Brain microvascular endothelial cell (primary cell): ENCODE measurements at regions not wholly inside any gene's neighbourhood (a gene's known extent, or its start where the extent isn't known, plus 50 kb on each side); places are given as distances from the start of the nearest gene placed in this dataset.

Experiments used
- DNase-seq: peaks from one replicate; pipeline ENCODE4 v3.0.0-alpha.2; 2020
- H3K27ac ChIP-seq: fragments of 250-450 bp; sonication (Bioruptor Pico); 2 replicates; pipeline ENCODE4 v1.5.1; 2020; ENCODE audit warnings: mild to moderate bottlenecking, moderate library complexity
- H3K27me3 ChIP-seq: fragments of 250-450 bp; sonication (Bioruptor Pico); replicated peaks from 2 replicates; pipeline ENCODE4 v1.5.1; 2020; ENCODE audit warnings: mild to moderate bottlenecking
- H3K36me3 ChIP-seq: fragments of 250-450 bp; sonication (Bioruptor Pico); replicated peaks from 2 replicates; pipeline ENCODE4 v1.5.1; 2020; ENCODE audit warnings: mild to moderate bottlenecking
- H3K4me3 ChIP-seq: 2 replicates; pipeline ENCODE4 v1.5.1; 2011; ENCODE audit warnings: low read depth, mild to moderate bottlenecking, control low read depth, low read length, moderate library complexity
- CTCF ChIP-seq: IDR thresholded peaks from 2 replicates; pipeline ENCODE4 v1.5.1; 2011; ENCODE audit warnings: low read depth, mild to moderate bottlenecking, moderate library complexity, low read length, control low read depth, inconsistent platforms; ENCODE audit errors: missing control alignments
- in situ Hi-C: cut with HindIII; loops from 2 replicates; pipeline ENCODE4 v1.10.0; 2017; ENCODE audit warnings: low sequenced_read_pairs, low pct_ligation_motif_present

GRCh38 chr7:136070736-136071505 is 93.8 kb upstream of the MTPN start:
- Histone ChIP-seq H3K36me3 (no peaks in the 10 kb centered on the region), H3K27ac (no peak overlapping the region), H3K27me3 (no peaks in the 10 kb centered on the region), H3K4me3 (no peak overlapping the region)
- no peak for TF ChIP-seq CTCF
- in situ Hi-C loops = no loop called here
- peak; percentile 11 for DNase-seq

GRCh38 chr7:136069840-136070529 is 92.8 kb upstream of the MTPN start:
- in situ Hi-C loops = no loop called here
- Histone ChIP-seq H3K4me3 (no peak overlapping the region), H3K36me3 (no peaks in the 10 kb centered on the region), H3K27ac (no peak overlapping the region), H3K27me3 (no peaks in the 10 kb centered on the region)
- DNase-seq = no peak
- TF ChIP-seq CTCF = no peak

- Histone ChIP-seq H3K4me3 (no peak overlapping the region), H3K36me3 (no peaks in the 10 kb centered on the region), H3K27ac (no peak overlapping the region), H3K27me3 (no peaks in the 10 kb centered on the region)
- TF ChIP-seq CTCF = no peak
- in situ Hi-C loops = no loop called here
- DNase-seq = no peak
Measured at GRCh38 chr7:136067277-136067676, 90.1 kb upstream of the MTPN start.

GRCh38 chr7:136066304-136067143 is 89.4 kb upstream of the MTPN start:
- H3K27me3 ChIP-seq = no peaks in the 10 kb centered on the region
- in situ Hi-C loops = no loop called here
- H3K27ac ChIP-seq = no peak overlapping the region
- no peaks in the 10 kb centered on the region for H3K36me3 ChIP-seq
- no peak for TF ChIP-seq CTCF
- no peak for DNase-seq
- no peak overlapping the region for H3K4me3 ChIP-seq

- in situ Hi-C loops = no loop called here
- no peak for TF ChIP-seq CTCF
- no peaks in the 10 kb centered on the region for H3K27me3 ChIP-seq
- DNase-seq = no peak
- H3K36me3 ChIP-seq = no peaks in the 10 kb centered on the region
- no peak overlapping the region for H3K4me3 ChIP-seq
- no peak overlapping the region for H3K27ac ChIP-seq
Measured at GRCh38 chr7:136064627-136065237, 87.6 kb upstream of the MTPN start.
